K562 (cell line): ENCODE measurements at regions not wholly inside any gene's neighbourhood (a gene's known extent, or its start where the extent isn't known, plus 50 kb on each side); places are given as distances from the start of the nearest gene placed in this dataset.

Experiments
- ATAC-seq: fragments of 200-7000 bp; cut with Tn5 transposase; 3 replicates; pipeline ENCODE4 v1.9.1; 2020; ENCODE audit warnings: moderate library complexity
- BruUV-seq: library from RNA; stranded (reverse); fragments of 400-500 nt; replicated peaks from 2 replicates; lab custom pipeline; 2021; lab: Mats Ljungman, UMichigan
- CTCF ChIA-PET: fragments of 300-600 bp; formaldehyde crosslinking; extraction: SDS; loops from one replicate; lab custom pipeline; 2021; ENCODE audit warnings: low intra/inter-chr PET ratio; lab: Yijun Ruan, JAX
- POLR2A ChIA-PET: fragments of 300-600, 350-650 bp; sonication (Branson Sonifier 250); formaldehyde crosslinking; extraction: SDS; loops from one replicate; lab custom pipeline; 2021; ENCODE audit warnings: antibody characterized with exemption, inconsistent platforms; lab: Yijun Ruan, JAX
- DNase-seq, 4 experiments: peaks; one replicate each; pipeline versions ENCODE4 v3.0.0 to v3.0.0-alpha.2; 2011 to 2018; ENCODE audit warnings: low spot score in 3 of 4, mixed read lengths in 3 of 4; ENCODE audit errors: extremely low read depth in 1 of 4
- FAIRE-seq: peaks from 2 replicates; lab custom pipeline; 2011; peaks lifted over from hg19 to GRCh38; lab: Jason Lieb, UNC
- H2AFZ ChIP-seq: 2 replicates; pipeline ENCODE4 v1.6.0; 2011; ENCODE audit warnings: low read depth, low read length, control low read depth, inconsistent platforms
- H3K27ac ChIP-seq: fragments of 200-600 bp; 3 replicates; pipeline ENCODE4 v1.8.0; 2011; ENCODE audit warnings: low read depth, mild to moderate bottlenecking, control low read depth, inconsistent platforms, low read length, moderate library complexity, mixed read lengths; ENCODE audit errors: extremely low read depth
- H3K27me3 ChIP-seq, 2 experiments: fragments of 300-600 bp in 1 of 2; 2 replicates in 1 of 2; 3 replicates in 1 of 2; pipeline versions ENCODE4 v1.6.0 to v1.8.0; 2011; ENCODE audit warnings: inconsistent platforms in 2 of 2, low read length in 2 of 2, mild to moderate bottlenecking in 1 of 2, mixed read lengths in 1 of 2, moderate library complexity in 1 of 2; ENCODE audit not compliant: control insufficient read depth in 2 of 2, insufficient read depth in 2 of 2
- H3K36me3 ChIP-seq: fragments of 300-600 bp; 3 replicates; pipeline ENCODE4 v1.8.0; 2011; ENCODE audit warnings: mild to moderate bottlenecking, low read length, inconsistent platforms; ENCODE audit not compliant: control insufficient read depth, insufficient read depth
- H3K4me1 ChIP-seq, 2 experiments: fragments of 200-600 bp in 1 of 2; replicated peaks in 1 of 2; 2 replicates in 1 of 2; 3 replicates in 1 of 2; pipeline versions ENCODE4 v1.5.1 to v1.8.0; 2011; ENCODE audit warnings: inconsistent platforms in 2 of 2, low read length in 2 of 2, mild to moderate bottlenecking in 1 of 2, mixed read lengths in 1 of 2, moderate library complexity in 1 of 2; ENCODE audit not compliant: control insufficient read depth in 2 of 2, insufficient read depth in 2 of 2
- H3K4me2 ChIP-seq: 2 replicates; pipeline ENCODE4 v1.6.1; 2011; ENCODE audit warnings: low read length, control low read depth, inconsistent platforms, mixed read lengths; ENCODE audit not compliant: insufficient read depth
- H3K4me3 ChIP-seq: fragments of 200-600 bp; sonication (generic), shearing (Covaris generic); 2 replicates; pipeline ENCODE4 v1.5.1; 2016; ENCODE audit warnings: control low read depth, inconsistent platforms
- H3K79me2 ChIP-seq: fragments of 200-600 bp; 3 replicates; pipeline ENCODE4 v1.8.0; 2011; ENCODE audit warnings: low read length, inconsistent platforms; ENCODE audit not compliant: control insufficient read depth, insufficient read depth
- H3K9ac ChIP-seq, 2 experiments: 2 replicates each; pipeline versions ENCODE4 v1.6.0 to v1.6.1; 2011; ENCODE audit warnings: low read depth in 2 of 2, low read length in 2 of 2, control low read depth in 1 of 2, inconsistent platforms in 1 of 2, mild to moderate bottlenecking in 1 of 2, mixed read lengths in 1 of 2; ENCODE audit not compliant: insufficient read depth in 1 of 2
- H3K9me1 ChIP-seq: one replicate; pipeline ENCODE4 v1.6.0; 2011; ENCODE audit warnings: inconsistent platforms, mild to moderate bottlenecking, low read length, moderate library complexity; ENCODE audit not compliant: control insufficient read depth, insufficient read depth
- H3K9me3 ChIP-seq: replicated peaks from 2 replicates; pipeline ENCODE4 v1.5.1; 2011; ENCODE audit warnings: low read depth, low read length, inconsistent platforms; ENCODE audit not compliant: control insufficient read depth, insufficient read depth
- H4K20me1 ChIP-seq: replicated peaks from 2 replicates; pipeline ENCODE4 v1.6.1; 2011; ENCODE audit warnings: low read length, inconsistent platforms, mixed read lengths; ENCODE audit not compliant: control insufficient read depth, insufficient read depth
- GTF2A2 ChIP-seq: IDR thresholded peaks from 2 replicates; pipeline ENCODE4 v1.6.1; 2016; ENCODE audit warnings: mild to moderate bottlenecking, missing genetic modification characterization, missing compliant biosample characterization
- MTA1 ChIP-seq: fragments of 450-650 bp; IDR thresholded peaks from 2 replicates; pipeline ENCODE4 v1.6.1; 2017; ENCODE audit warnings: borderline replicate concordance
- NFIC ChIP-seq: fragments of 450-650 bp; IDR thresholded peaks from 2 replicates; pipeline ENCODE4 v1.6.1; 2017; ENCODE audit warnings: mild to moderate bottlenecking, inconsistent platforms
- TRIM28 ChIP-seq: fragments of 450-650 bp; IDR thresholded peaks from 2 replicates; pipeline ENCODE4 v1.6.1; 2017
- WGBS: fragments of 100-300 bp; shearing (Covaris generic); methylation state at CpG from one replicate; pipeline ENCODE4 v1.1.6; 2016; ENCODE audit warnings: low coverage, mixed read lengths; ENCODE audit not compliant: insufficient coverage; ENCODE audit errors: missing lambda C conversion rate; 5-methylcytosine and 5-hydroxymethylcytosine counted together
- in situ Hi-C: fragments of 300-500 bp; cut with MboI; formaldehyde crosslinking; loops from 4 replicates; pipeline ENCODE4 v1.15.0; 2018; ENCODE audit warnings: inconsistent platforms, mixed read lengths
- intact Hi-C: fragments of 100-400 bp; cut with micrococcal nuclease; formaldehyde crosslinking; loops from 2 replicates; pipeline ENCODE4 v1.14.2; 2022

- BruUV-seq = no TSS peak
- Histone ChIP-seq H3K79me2 (peaks cover 2% of the 10 kb centered on the region; the same call in 1 of the 3 replicates), H3K9ac (no peak overlapping the region), H3K36me3 (no peaks in the 10 kb centered on the region), H4K20me1 (no peaks in the 10 kb centered on the region), H3K4me3 (no peak overlapping the region), H3K27ac (no peak overlapping the region), H3K4me2 (no peak overlapping the region), H3K9me3 (peaks cover 3% of the 10 kb centered on the region), H3K4me1 (peaks cover 22 to 26% of the 10 kb centered on the region in 2 experiments), H2AFZ (no peak overlapping the region), H3K27me3 (no peaks in the 10 kb centered on the region), H3K9me1 (no peaks in the 10 kb centered on the region)
- ChIA-PET CTCF (no interaction called here), POLR2A (interaction anchor here (1.1 kb wide), 1 partner anchor 148 kb away, joined by 3 read pairs; the partner anchor contains the start of gene MTRFR)
- intact Hi-C loops = no loop called here
- no peak for FAIRE-seq
- in situ Hi-C loops = no loop called here
- ATAC-seq = no peak
- DNase-seq = no peak
- TF ChIP-seq TRIM28 = no peak
- TF ChIP-seq NFIC = peak; percentile 68
- TF ChIP-seq, all 486 proteins: peak for 1
- whole genome bisulfite sequencing = 58% methylated on average over 10 of the region's 10 CpGs
Measured at GRCh38 chr12:123085730-123086487, 65.0 kb downstream of the PITPNM2 start.

- H3K27me3 ChIP-seq = no peaks in the 10 kb centered on the region
- no peak overlapping the region for H3K27ac ChIP-seq
- BruUV-seq = no TSS peak
- WGBS = 68% methylated on average over 5 of the region's 5 CpGs
- intact Hi-C loops (no loop called here), in situ Hi-C loops (no loop called here)
- DNase-seq = no peak
- H3K36me3 ChIP-seq = no peaks in the 10 kb centered on the region
- TF ChIP-seq MTA1 = no peak
- no peak for TF ChIP-seq GTF2A2 (tag)
- no peak overlapping the region for H2AFZ ChIP-seq
- H3K4me3 ChIP-seq = no peak overlapping the region
- ChIA-PET CTCF (no interaction called here), POLR2A (interaction anchor here (0.7 to 1.6 kb wide), 2 partner anchors 10 to 79 kb away, joined by 3 to 6 read pairs; no protein-coding TSS in a partner anchor)
- no peaks in the 10 kb centered on the region for H3K9me3 ChIP-seq
- ATAC-seq = no peak
- no peaks in the 10 kb centered on the region; the same call in 2 of the 3 replicates for H3K79me2 ChIP-seq
- no peak overlapping the region for H3K4me2 ChIP-seq
- no peak for FAIRE-seq
- no peak overlapping the region for H3K9ac ChIP-seq
- peaks cover 14 to 18% of the 10 kb centered on the region in 2 experiments for H3K4me1 ChIP-seq
- no peaks in the 10 kb centered on the region for H4K20me1 ChIP-seq
- no peaks in the 10 kb centered on the region for H3K9me1 ChIP-seq
Measured at GRCh38 chr12:123085066-123085465, 65.8 kb downstream of the PITPNM2 start.
